K562 (cell line): ENCODE measurements at regions not wholly inside any gene's neighbourhood (a gene's known extent, or its start where the extent isn't known, plus 50 kb on each side); places are given as distances from the start of the nearest gene placed in this dataset.

Experiments used
- CREM ChIP-seq: IDR thresholded peaks from 2 replicates; pipeline ENCODE4 v1.6.1; 2014; ENCODE audit warnings: antibody characterized with exemption, low read depth
- CXXC5 ChIP-seq: fragments of 250-450 bp; sonication (Bioruptor Pico); IDR thresholded peaks from 2 replicates; pipeline ENCODE4 v1.8.0; 2022; ENCODE audit warnings: inconsistent platforms, mild to moderate bottlenecking, moderate library complexity
- EHMT2 ChIP-seq: fragments of 450-650 bp; IDR thresholded peaks from 2 replicates; pipeline ENCODE4 v1.6.1; 2018; ENCODE audit warnings: antibody characterized with exemption
- ETS2 ChIP-seq: IDR thresholded peaks from 2 replicates; pipeline ENCODE4 v1.6.1; 2016; ENCODE audit warnings: borderline replicate concordance, missing genetic modification characterization, mild to moderate bottlenecking, moderate library complexity, missing compliant biosample characterization; ENCODE audit not compliant: poor library complexity, severe bottlenecking
- GABPA ChIP-seq: fragments of 200-800 bp; sonication (Bioruptor generic); conservative IDR thresholded peaks from 2 replicates; pipeline ENCODE4 v1.6.1; 2016; ENCODE audit warnings: low read depth, missing genetic modification characterization, missing compliant biosample characterization
- HMGN3 ChIP-seq: IDR thresholded peaks from 2 replicates; pipeline ENCODE4 v1.6.1; 2011; ENCODE audit warnings: borderline replicate concordance, low read depth, mild to moderate bottlenecking, mixed read lengths, low read length; ENCODE audit not compliant: insufficient read length; ENCODE audit errors: extremely low read depth
- KLF10 ChIP-seq: fragments of 250-450 bp; sonication (Bioruptor Pico); IDR thresholded peaks from 2 replicates; pipeline ENCODE4 v1.6.1; 2021; ENCODE audit warnings: matching md5 sums
- KLF13 ChIP-seq: fragments of 450-650 bp; IDR thresholded peaks from 2 replicates; pipeline ENCODE4 v1.6.1; 2016; ENCODE audit warnings: missing genetic modification characterization, low read depth, mild to moderate bottlenecking, missing compliant biosample characterization, moderate library complexity, borderline replicate concordance
- MAFK ChIP-seq: IDR thresholded peaks from 2 replicates; pipeline ENCODE4 v1.6.1; 2011; ENCODE audit warnings: low read length, improper control_type of control experiment
- MYC ChIP-seq, 2 experiments: fragments of 250-450 bp in 1 of 2; sonication (Bioruptor Pico) in 1 of 2; IDR thresholded peaks; 2 replicates each; pipeline versions ENCODE4 v1.5.1 to v1.6.1; 2012 to 2021; ENCODE audit warnings: low read depth in 2 of 2, borderline replicate concordance in 1 of 2, improper control_type of control experiment in 1 of 2, low read length in 1 of 2, mild to moderate bottlenecking in 1 of 2, moderate library complexity in 1 of 2
- POLR2H ChIP-seq: IDR thresholded peaks from 2 replicates; pipeline ENCODE4 v1.6.1; 2016; ENCODE audit warnings: missing genetic modification characterization, low read depth, mild to moderate bottlenecking, control low read depth, missing compliant biosample characterization, moderate library complexity
- SAFB ChIP-seq: fragments of 200-400 bp; formaldehyde crosslinking; IDR thresholded peaks from 2 replicates; pipeline ENCODE4 v1.6.1; 2017; ENCODE audit warnings: low read depth, low read length, borderline replicate concordance
- SMC3 ChIP-seq: conservative IDR thresholded peaks from 2 replicates; pipeline ENCODE4 v1.6.1; 2011; ENCODE audit warnings: low read depth, low read length, improper control_type of control experiment; ENCODE audit not compliant: insufficient read depth
- SPI1 ChIP-seq: IDR thresholded peaks from 2 replicates; pipeline ENCODE4 v1.6.1; 2011; ENCODE audit warnings: low read depth, low read length, control low read depth, borderline replicate concordance
- SRF ChIP-seq, 2 experiments: fragments of 250-450, 450-650 bp in 1 of 2; sonication (Bioruptor Pico) in 1 of 2; sonication (generic) in 1 of 2; formaldehyde crosslinking; IDR thresholded peaks; 2 replicates each; pipeline versions ENCODE4 v1.5.0 to v1.5.1; 2020 to 2022; ENCODE audit warnings: mild to moderate bottlenecking in 1 of 2, missing genetic modification reagents in 1 of 2
- TBP ChIP-seq: optimal IDR thresholded peaks from 2 replicates; pipeline ENCODE3; 2011; ENCODE audit warnings: low read depth, low read length, improper control_type of control experiment
- TFAM ChIP-seq: fragments of 250-450 bp; sonication (Bioruptor Pico); conservative IDR thresholded peaks from 2 replicates; pipeline ENCODE4 v1.5.0; 2021; ENCODE audit warnings: mild to moderate bottlenecking, moderate library complexity
- ZBTB8A ChIP-seq: fragments of 450-650 bp; IDR thresholded peaks from 2 replicates; pipeline ENCODE4 v1.6.1; 2018; ENCODE audit warnings: mild to moderate bottlenecking, moderate library complexity; ENCODE audit not compliant: partially characterized antibody
- ZNF449 ChIP-seq: fragments of 250-450 bp; sonication (Bioruptor Pico); IDR thresholded peaks from 2 replicates; pipeline ENCODE4 v1.8.0; 2022; ENCODE audit warnings: moderate library complexity, mild to moderate bottlenecking, inconsistent platforms
- ZNF766 ChIP-seq: fragments of 200-800 bp; sonication (Bioruptor generic); conservative IDR thresholded peaks from 2 replicates; pipeline ENCODE4 v1.6.1; 2016; ENCODE audit warnings: missing genetic modification characterization, missing compliant biosample characterization
- ZZZ3 ChIP-seq: fragments of 450-650 bp; IDR thresholded peaks from 2 replicates; pipeline ENCODE4 v1.6.1; 2016; ENCODE audit warnings: antibody characterized with exemption, mild to moderate bottlenecking, moderate library complexity
- TF ChIP-seq, protein P1 (sequence below): fragments of 450-650 bp; formaldehyde crosslinking; IDR thresholded peaks from 2 replicates; pipeline ENCODE4 v1.4.0; 2020; ENCODE audit warnings: mild to moderate bottlenecking
- TF ChIP-seq, protein P2 (sequence below), 2 experiments: IDR thresholded peaks; 2 replicates each; pipeline ENCODE4 v1.6.1; 2011; ENCODE audit warnings: borderline replicate concordance in 1 of 2, control low read depth in 1 of 2, low read depth in 1 of 2, low read length in 1 of 2, mild to moderate bottlenecking in 1 of 2, mixed read lengths in 1 of 2, moderate library complexity in 1 of 2; ENCODE audit not compliant: insufficient read depth in 1 of 2, insufficient read length in 1 of 2, poor library complexity in 1 of 2, severe bottlenecking in 1 of 2; ENCODE audit errors: extremely low read depth in 1 of 2

GRCh38 chr2:177334940-177335543, 57.5 kb upstream of the AGPS start (continued):
- TF ChIP-seq SAFB: no peak
- TF ChIP-seq MAFK: peak; percentile 17; the same call in 1 of the 2 replicates
- TF ChIP-seq ZNF766 (CRISPR knock-in tag): no peak
- peak; percentile 47; the same call in 1 of the 2 replicates for TF ChIP-seq ZNF449
- TF ChIP-seq ZBTB8A: peak; percentile 35
- TF ChIP-seq, protein P1, sequence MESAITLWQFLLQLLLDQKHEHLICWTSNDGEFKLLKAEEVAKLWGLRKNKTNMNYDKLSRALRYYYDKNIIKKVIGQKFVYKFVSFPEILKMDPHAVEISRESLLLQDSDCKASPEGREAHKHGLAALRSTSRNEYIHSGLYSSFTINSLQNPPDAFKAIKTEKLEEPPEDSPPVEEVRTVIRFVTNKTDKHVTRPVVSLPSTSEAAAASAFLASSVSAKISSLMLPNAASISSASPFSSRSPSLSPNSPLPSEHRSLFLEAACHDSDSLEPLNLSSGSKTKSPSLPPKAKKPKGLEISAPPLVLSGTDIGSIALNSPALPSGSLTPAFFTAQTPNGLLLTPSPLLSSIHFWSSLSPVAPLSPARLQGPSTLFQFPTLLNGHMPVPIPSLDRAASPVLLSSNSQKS (CRISPR knock-in tag): no peak
- TF ChIP-seq HMGN3: no peak
- TF ChIP-seq POLR2H (tag): peak; percentile 37; the same call in 1 of the 2 replicates
- TF ChIP-seq CXXC5 (CRISPR knock-in tag): 0 out of 2 replicates have a peak, but pooled peaks have one; percentile 28
- no peak for TF ChIP-seq SRF (CRISPR knock-in tag; IDR thresholded peaks at IDR 0.05)
- TF ChIP-seq, protein P2, sequence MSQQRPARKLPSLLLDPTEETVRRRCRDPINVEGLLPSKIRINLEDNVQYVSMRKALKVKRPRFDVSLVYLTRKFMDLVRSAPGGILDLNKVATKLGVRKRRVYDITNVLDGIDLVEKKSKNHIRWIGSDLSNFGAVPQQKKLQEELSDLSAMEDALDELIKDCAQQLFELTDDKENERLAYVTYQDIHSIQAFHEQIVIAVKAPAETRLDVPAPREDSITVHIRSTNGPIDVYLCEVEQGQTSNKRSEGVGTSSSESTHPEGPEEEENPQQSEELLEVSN (IDR thresholded peaks at IDR 0.05; ENCODE audit: borderline replicate concordance in 1 of 2, extremely low read depth in 1 of 2, insufficient read depth in 1 of 2, insufficient read length in 1 of 2, low read depth in 1 of 2, low read length in 1 of 2, poor library complexity in 1 of 2, severe bottlenecking in 1 of 2): no peak
- TF ChIP-seq MYC (IDR thresholded peaks at IDR 0.05; ENCODE audit: low read depth, low read length): 0 out of 2 replicates have a peak, but pooled peaks have one; percentile 33
- TF ChIP-seq MYC (CRISPR knock-in tag; IDR thresholded peaks at IDR 0.05; ENCODE audit: borderline replicate concordance, low read depth): no peak
- TF ChIP-seq KLF10: no peak
- TF ChIP-seq TFAM (CRISPR knock-in tag): no peak
- 0 out of 2 replicates have a peak, but pooled peaks have one; percentile 15 for TF ChIP-seq CREM
- TF ChIP-seq EHMT2: no peak
- TF ChIP-seq ZZZ3: peak; percentile 75; the same call in 1 of the 2 replicates
- 0 out of 2 replicates have a peak, but pooled peaks have one; percentile 21 for TF ChIP-seq GABPA (tag)
- TF ChIP-seq ETS2: no peak
- no peak for TF ChIP-seq SPI1
- TF ChIP-seq SMC3: peak; percentile 94
- no peak for TF ChIP-seq TBP
- no peak for TF ChIP-seq KLF13 (tag)
